ENCODE measurements at regions not wholly inside any gene's neighbourhood (a gene's known extent, or its start where the extent isn't known, plus 50 kb on each side); places are given as distances from the start of the nearest gene placed in this dataset.

- no peak for DNase-seq
- intact Hi-C loops (cut with DNase I; ENCODE audit: low total_unique reads): no loop called here
- Histone ChIP-seq H3K27ac (no peak overlapping the region), H3K9me3 (no peaks in the 10 kb centered on the region), H3K4me1 (no peaks in the 10 kb centered on the region), H3K36me3 (no peaks in the 10 kb centered on the region), H3K27me3 (no peaks in the 10 kb centered on the region), H3K4me3 (no peak overlapping the region)
- no peak for TF ChIP-seq CTCF (IDR thresholded peaks at IDR 0.05)
Observed at GRCh38 chr4:66516940-66517339, 846.7 kb upstream of the EPHA5 start.

- Histone ChIP-seq H3K27ac (no peak overlapping the region), H3K4me3 (no peak overlapping the region), H3K9me3 (no peaks in the 10 kb centered on the region), H3K4me1 (no peaks in the 10 kb centered on the region), H3K36me3 (no peaks in the 10 kb centered on the region), H3K27me3 (no peaks in the 10 kb centered on the region)
- no peak for TF ChIP-seq CTCF (IDR thresholded peaks at IDR 0.05)
- intact Hi-C loops (cut with DNase I; ENCODE audit: low total_unique reads): no loop called here
- DNase-seq: no peak
Observed at GRCh38 chr4:66506985-66507384, 836.7 kb upstream of the EPHA5 start.

- TF ChIP-seq CTCF (IDR thresholded peaks at IDR 0.05): no peak
- no peak for DNase-seq
Observed at GRCh38 chr4:66501997-66502396, 831.7 kb upstream of the EPHA5 start.

GRCh38 chr4:66490729-66491128, 820.4 kb upstream of the EPHA5 start:
- no peaks in the 10 kb centered on the region for H3K27me3 ChIP-seq
- H3K4me3 ChIP-seq: no peak overlapping the region
- no peak for DNase-seq
- intact Hi-C loops (cut with DNase I; ENCODE audit: low total_unique reads): no loop called here
- H3K4me1 ChIP-seq: no peaks in the 10 kb centered on the region
- H3K9me3 ChIP-seq: no peaks in the 10 kb centered on the region
- no peaks in the 10 kb centered on the region for H3K36me3 ChIP-seq
- no peak overlapping the region for H3K27ac ChIP-seq
- no peak for TF ChIP-seq CTCF (IDR thresholded peaks at IDR 0.05)

More at GRCh38 chr4:66501997-66502396, 831.7 kb upstream of the EPHA5 start:
- no peaks in the 10 kb centered on the region for H3K27me3 ChIP-seq
- intact Hi-C loops (cut with DNase I; ENCODE audit: low total_unique reads): no loop called here
- no peaks in the 10 kb centered on the region for H3K9me3 ChIP-seq
- no peaks in the 10 kb centered on the region for H3K36me3 ChIP-seq
- no peak overlapping the region for H3K27ac ChIP-seq
- no peaks in the 10 kb centered on the region for H3K4me1 ChIP-seq
- no peak overlapping the region for H3K4me3 ChIP-seq

- H3K27me3 ChIP-seq: no peaks in the 10 kb centered on the region
- no peak for TF ChIP-seq CTCF (IDR thresholded peaks at IDR 0.05)
- no peak overlapping the region for H3K27ac ChIP-seq
- H3K4me1 ChIP-seq: no peaks in the 10 kb centered on the region
- DNase-seq: no peak
- no peak overlapping the region for H3K4me3 ChIP-seq
- H3K36me3 ChIP-seq: no peaks in the 10 kb centered on the region
- H3K9me3 ChIP-seq: no peaks in the 10 kb centered on the region
- intact Hi-C loops (cut with DNase I; ENCODE audit: low total_unique reads): no loop called here
Observed at GRCh38 chr4:66489783-66490452, 819.6 kb upstream of the EPHA5 start.

GRCh38 chr4:66489370-66489769, 819.1 kb upstream of the EPHA5 start:
- Histone ChIP-seq H3K9me3 (no peaks in the 10 kb centered on the region), H3K27me3 (no peaks in the 10 kb centered on the region), H3K4me1 (no peaks in the 10 kb centered on the region), H3K27ac (no peak overlapping the region), H3K4me3 (no peak overlapping the region), H3K36me3 (no peaks in the 10 kb centered on the region)
- DNase-seq: no peak
- no peak for TF ChIP-seq CTCF (IDR thresholded peaks at IDR 0.05)
- intact Hi-C loops (cut with DNase I; ENCODE audit: low total_unique reads): no loop called here
